Activated naive CD4-positive, alpha-beta T cell treated with anti-CD3 and anti-CD28 coated beads, Interleukin-2, amount 50 U/mL, for 24 hours (primary cell): ENCODE measurements at regions not wholly inside any gene's neighbourhood (a gene's known extent, or its start where the extent isn't known, plus 50 kb on each side); places are given as distances from the start of the nearest gene placed in this dataset.

Experiments
- H3K27ac Mint-ChIP-seq: one replicate; pipeline ENCODE4 v1.8.0; 2021; ENCODE audit warnings: mild to moderate bottlenecking, mixed read lengths
- H3K27me3 Mint-ChIP-seq: one replicate; pipeline ENCODE4 v1.8.0; 2021; ENCODE audit warnings: mixed read lengths
- H3K36me3 Mint-ChIP-seq: one replicate; pipeline ENCODE4 v1.8.0; 2021; ENCODE audit warnings: mixed read lengths
- H3K4me1 Mint-ChIP-seq: one replicate; pipeline ENCODE4 v1.8.0; 2021; ENCODE audit warnings: mixed read lengths
- H3K4me3 Mint-ChIP-seq: one replicate; pipeline ENCODE4 v1.8.0; 2021; ENCODE audit warnings: mild to moderate bottlenecking, mixed read lengths
- H3K9me3 Mint-ChIP-seq: one replicate; pipeline ENCODE4 v1.8.0; 2021; ENCODE audit warnings: mixed read lengths

DNA sequence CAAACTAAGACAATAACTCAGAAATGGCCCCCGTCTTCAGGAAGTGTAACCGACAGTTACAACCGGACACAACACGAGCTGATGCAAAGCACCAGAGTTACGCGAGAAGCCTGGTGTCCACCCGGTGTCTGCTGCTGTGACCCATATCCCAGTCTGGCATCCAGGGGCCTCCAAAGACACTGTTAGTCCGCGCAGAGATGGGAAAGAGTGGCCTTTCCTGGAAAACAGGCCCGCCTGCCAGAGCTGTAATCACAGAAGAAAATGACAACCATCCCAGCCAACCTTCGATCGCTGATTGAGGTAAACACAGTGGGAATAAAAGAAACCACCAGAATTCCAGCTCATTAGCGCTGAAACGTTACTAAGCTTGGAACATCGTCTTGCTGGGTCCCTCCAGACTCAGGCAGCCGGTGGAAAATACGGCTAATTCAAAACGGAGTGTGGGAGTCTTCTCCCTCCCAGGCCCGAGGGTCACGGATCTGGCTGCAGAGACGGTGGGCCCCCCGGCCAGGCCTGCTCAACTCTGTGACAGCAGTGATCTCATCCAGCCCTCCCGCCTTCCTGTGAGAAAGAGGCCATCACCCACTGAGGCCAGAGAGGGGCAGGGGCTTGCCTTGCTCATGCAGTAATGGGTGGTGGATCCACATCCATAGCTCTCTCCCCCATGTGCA lies 273.9 kb upstream of the RTL1 start:
- no peak overlapping the region for H3K27ac Mint-ChIP-seq
- H3K4me1 Mint-ChIP-seq, result no peaks in the 10 kb centered on the region
- no peak overlapping the region for H3K4me3 Mint-ChIP-seq
- H3K36me3 Mint-ChIP-seq, result no peaks in the 10 kb centered on the region
- no peaks in the 10 kb centered on the region for H3K27me3 Mint-ChIP-seq
- no peaks in the 10 kb centered on the region for H3K9me3 Mint-ChIP-seq

GRCh38 chr14:101178184-101179072 lies 274.9 kb upstream of the RTL1 start:
- no peak overlapping the region for H3K27ac Mint-ChIP-seq
- H3K4me1 Mint-ChIP-seq, result no peaks in the 10 kb centered on the region
- no peaks in the 10 kb centered on the region for H3K36me3 Mint-ChIP-seq
- no peaks in the 10 kb centered on the region for H3K27me3 Mint-ChIP-seq
- no peak overlapping the region for H3K4me3 Mint-ChIP-seq
- H3K9me3 Mint-ChIP-seq, result no peaks in the 10 kb centered on the region

- Mint-ChIP-seq H3K36me3 (no peaks in the 10 kb centered on the region), H3K4me1 (no peaks in the 10 kb centered on the region), H3K9me3 (no peaks in the 10 kb centered on the region), H3K27ac (no peak overlapping the region), H3K27me3 (no peaks in the 10 kb centered on the region), H3K4me3 (no peak overlapping the region)
Observed at GRCh38 chr14:101179691-101180211, 276.2 kb upstream of the RTL1 start.

- no peak overlapping the region for H3K4me3 Mint-ChIP-seq
- H3K27ac Mint-ChIP-seq, result no peak overlapping the region
- no peaks in the 10 kb centered on the region for H3K36me3 Mint-ChIP-seq
- H3K27me3 Mint-ChIP-seq, result no peaks in the 10 kb centered on the region
- H3K9me3 Mint-ChIP-seq, result no peaks in the 10 kb centered on the region
- no peaks in the 10 kb centered on the region for H3K4me1 Mint-ChIP-seq
Observed at GRCh38 chr14:101181446-101182313, 278.2 kb upstream of the RTL1 start.

DNA sequence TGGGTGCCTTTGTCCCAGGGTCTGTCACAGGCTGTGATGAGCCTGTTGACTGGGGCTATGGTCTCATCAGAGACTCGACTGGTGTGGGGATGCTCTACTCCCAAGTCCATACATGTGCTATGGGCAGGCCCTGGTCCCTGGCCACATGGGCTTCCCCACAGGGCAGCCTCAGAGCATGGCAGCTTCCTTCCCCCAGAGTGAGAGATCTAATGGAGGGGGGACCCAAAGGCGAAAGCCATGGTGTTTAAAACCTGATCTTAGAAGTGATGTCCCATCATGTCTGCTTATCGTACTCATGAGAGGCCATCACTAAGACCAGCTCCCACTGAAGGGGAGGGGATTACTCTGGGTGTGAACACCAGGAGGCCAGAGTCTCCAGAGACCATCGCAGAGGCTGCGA lies 279.0 kb upstream of the RTL1 start:
- Mint-ChIP-seq H3K4me1 (no peaks in the 10 kb centered on the region), H3K9me3 (no peaks in the 10 kb centered on the region), H3K27me3 (no peaks in the 10 kb centered on the region), H3K4me3 (no peak overlapping the region), H3K36me3 (no peaks in the 10 kb centered on the region), H3K27ac (no peak overlapping the region)

DNA sequence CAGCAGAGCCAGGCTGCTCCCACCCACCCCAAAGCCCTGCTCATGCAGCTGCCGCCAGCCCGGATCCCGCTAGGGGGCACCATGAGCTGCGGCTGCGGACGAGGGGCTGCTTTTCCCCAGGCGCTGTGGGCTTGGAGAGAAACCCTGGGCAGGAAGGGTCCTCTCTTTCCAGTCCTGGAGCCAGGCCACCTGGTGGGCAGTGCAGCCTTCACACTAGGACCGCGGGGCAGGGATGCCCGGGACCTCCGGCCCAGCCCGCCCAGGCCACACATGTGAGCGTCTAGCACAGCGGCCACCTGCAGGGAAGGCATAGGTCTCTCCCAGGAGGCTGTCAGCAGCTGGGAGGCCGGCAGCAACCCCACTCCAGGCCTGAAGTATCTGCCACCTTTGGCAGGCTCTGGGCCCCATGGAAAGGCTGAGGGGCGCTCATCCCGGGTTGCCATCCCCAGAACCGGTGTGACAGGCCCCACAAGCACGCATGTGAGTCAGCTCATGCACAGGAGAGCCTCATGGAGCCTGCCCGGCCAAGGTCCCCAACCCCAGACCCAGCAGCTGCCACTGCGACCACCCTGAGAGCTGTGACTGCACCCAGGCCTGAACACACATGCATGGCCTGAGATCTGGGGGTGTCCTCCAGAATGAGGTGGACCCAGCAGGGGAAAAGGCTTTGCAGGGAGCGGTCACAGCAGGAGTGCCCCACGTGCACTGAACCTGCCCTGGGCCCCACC lies 280.0 kb upstream of the RTL1 start:
- no peaks in the 10 kb centered on the region for H3K27me3 Mint-ChIP-seq
- H3K4me1 Mint-ChIP-seq, result no peaks in the 10 kb centered on the region
- H3K4me3 Mint-ChIP-seq, result no peak overlapping the region
- no peak overlapping the region for H3K27ac Mint-ChIP-seq
- H3K36me3 Mint-ChIP-seq, result no peaks in the 10 kb centered on the region
- H3K9me3 Mint-ChIP-seq, result no peaks in the 10 kb centered on the region

DNA sequence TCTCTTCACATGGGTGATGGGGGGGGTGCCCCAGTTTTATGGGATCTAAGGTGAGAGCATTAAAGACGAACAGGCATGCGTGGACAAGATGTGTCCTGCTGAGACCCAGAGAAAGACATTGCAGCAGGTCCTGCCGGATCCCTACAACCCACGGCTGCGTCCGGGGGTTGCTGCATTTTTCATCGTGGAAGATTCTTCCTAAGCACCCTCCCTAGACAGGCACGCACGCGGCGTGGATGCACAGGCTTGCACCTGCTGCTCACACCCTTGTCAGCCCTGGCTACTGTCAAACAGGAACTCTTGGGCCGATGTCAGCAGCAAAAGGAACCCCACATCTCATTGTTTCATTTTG lies 280.6 kb upstream of the RTL1 start:
- Mint-ChIP-seq H3K27ac (no peak overlapping the region), H3K9me3 (no peaks in the 10 kb centered on the region), H3K27me3 (no peaks in the 10 kb centered on the region), H3K4me3 (no peak overlapping the region), H3K36me3 (no peaks in the 10 kb centered on the region), H3K4me1 (no peaks in the 10 kb centered on the region)

- no peaks in the 10 kb centered on the region for H3K9me3 Mint-ChIP-seq
- H3K36me3 Mint-ChIP-seq, result no peaks in the 10 kb centered on the region
- H3K27me3 Mint-ChIP-seq, result no peaks in the 10 kb centered on the region
- no peaks in the 10 kb centered on the region for H3K4me1 Mint-ChIP-seq
- no peak overlapping the region for H3K27ac Mint-ChIP-seq
- H3K4me3 Mint-ChIP-seq, result no peak overlapping the region
Observed at GRCh38 chr14:101184572-101184971, 281.1 kb upstream of the RTL1 start.

- Mint-ChIP-seq H3K27me3 (no peaks in the 10 kb centered on the region), H3K4me3 (no peak overlapping the region), H3K36me3 (no peaks in the 10 kb centered on the region), H3K9me3 (no peaks in the 10 kb centered on the region), H3K4me1 (no peaks in the 10 kb centered on the region), H3K27ac (no peak overlapping the region)
Observed at GRCh38 chr14:101185073-101185835, 281.7 kb upstream of the RTL1 start.

GRCh38 chr14:101185946-101186345 lies 282.4 kb upstream of the RTL1 start:
- H3K4me1 Mint-ChIP-seq, result no peaks in the 10 kb centered on the region
- H3K9me3 Mint-ChIP-seq, result no peaks in the 10 kb centered on the region
- no peak overlapping the region for H3K27ac Mint-ChIP-seq
- no peak overlapping the region for H3K4me3 Mint-ChIP-seq
- no peaks in the 10 kb centered on the region for H3K36me3 Mint-ChIP-seq
- no peaks in the 10 kb centered on the region for H3K27me3 Mint-ChIP-seq

DNA sequence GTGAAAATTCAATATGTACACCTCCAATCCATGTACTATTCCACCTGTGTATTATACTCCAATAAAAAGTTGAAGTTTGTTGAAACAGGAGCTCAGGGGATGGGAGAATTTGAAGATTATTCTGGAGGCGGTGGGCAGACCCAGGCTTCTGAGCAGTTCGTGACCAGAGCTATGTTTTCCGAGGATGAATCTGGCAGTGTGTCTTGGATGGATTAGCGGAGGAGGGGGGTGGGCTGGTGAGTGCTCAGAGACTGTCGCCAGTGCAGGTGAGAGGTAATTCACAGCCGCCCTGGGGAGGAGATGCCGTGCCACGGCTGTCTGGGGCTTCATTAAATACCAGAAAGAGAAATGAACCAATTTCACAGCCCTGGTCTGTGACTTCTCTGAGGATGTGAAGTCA lies 283.0 kb upstream of the RTL1 start:
- no peak overlapping the region for H3K27ac Mint-ChIP-seq
- no peaks in the 10 kb centered on the region for H3K27me3 Mint-ChIP-seq
- no peaks in the 10 kb centered on the region for H3K9me3 Mint-ChIP-seq
- H3K4me1 Mint-ChIP-seq, result no peaks in the 10 kb centered on the region
- no peak overlapping the region for H3K4me3 Mint-ChIP-seq
- no peaks in the 10 kb centered on the region for H3K36me3 Mint-ChIP-seq

GRCh38 chr14:101186992-101187815 lies 283.7 kb upstream of the RTL1 start:
- H3K4me1 Mint-ChIP-seq, result no peaks in the 10 kb centered on the region
- no peaks in the 10 kb centered on the region for H3K9me3 Mint-ChIP-seq
- H3K27me3 Mint-ChIP-seq, result no peaks in the 10 kb centered on the region
- no peaks in the 10 kb centered on the region for H3K36me3 Mint-ChIP-seq
- no peak overlapping the region for H3K27ac Mint-ChIP-seq
- no peak overlapping the region for H3K4me3 Mint-ChIP-seq

- no peaks in the 10 kb centered on the region for H3K27me3 Mint-ChIP-seq
- H3K9me3 Mint-ChIP-seq, result no peaks in the 10 kb centered on the region
- no peaks in the 10 kb centered on the region for H3K4me1 Mint-ChIP-seq
Observed at GRCh38 chr14:101187816-101188570, 284.5 kb upstream of the RTL1 start.

More at GRCh38 chr14:101187816-101188570, 284.5 kb upstream of the RTL1 start:
- Mint-ChIP-seq H3K4me3 (no peak overlapping the region), H3K36me3 (no peaks in the 10 kb centered on the region), H3K27ac (no peak overlapping the region)
